ENCODE measurements at regions not wholly inside any gene's neighbourhood (a gene's known extent, or its start where the extent isn't known, plus 50 kb on each side); places are given as distances from the start of the nearest gene placed in this dataset.
A peak's percentile ranks its signal among the peaks of the same experiment; 100 is the strongest.
"Not testable (repeated sequence)": the region's sequence is repeated elsewhere in the genome, so short reads cannot be mapped to it uniquely, and the experiment has no call there.

- DNase-seq (ENCODE audit: low read depth): no peak
- H3K4me3 ChIP-seq (ENCODE audit: low read depth, low read length): no peak overlapping the region
- no peak for TF ChIP-seq CTCF (IDR thresholded peaks at IDR 0.05; ENCODE audit: low read depth, low read length, missing control alignments)
Observed at GRCh38 chr14:22184157-22184829, 404.7 kb downstream of the DAD1 start.

- no peak overlapping the region for H3K4me3 ChIP-seq (ENCODE audit: low read depth, low read length)
- DNase-seq (ENCODE audit: low read depth): no peak
Observed at GRCh38 chr14:22180045-22180444, 409.0 kb downstream of the DAD1 start.

DNA sequence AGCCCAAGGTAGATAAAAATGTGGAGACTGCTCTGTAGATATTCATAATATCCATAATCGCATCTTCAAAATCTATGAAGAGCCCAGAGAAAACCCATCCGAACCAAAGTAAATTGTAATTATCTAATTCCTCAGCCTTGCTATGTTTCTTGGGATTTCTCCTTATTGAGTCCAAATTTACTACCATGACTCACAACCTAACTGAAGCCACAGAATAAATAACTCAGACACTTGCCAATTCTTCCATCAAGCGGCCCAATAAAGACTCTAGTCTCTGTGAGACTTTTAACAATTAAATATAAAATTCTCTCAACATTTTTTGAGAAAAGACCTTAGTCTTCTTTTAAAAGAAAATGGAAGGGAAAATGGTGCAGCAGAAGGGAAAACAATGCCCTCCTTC is 409.8 kb downstream of the DAD1 start:
- no peak for TF ChIP-seq CTCF (IDR thresholded peaks at IDR 0.05; ENCODE audit: low read depth, low read length, missing control alignments)
- no peak for DNase-seq (ENCODE audit: low read depth)

More at GRCh38 chr14:22180045-22180444, 409.0 kb downstream of the DAD1 start:
- TF ChIP-seq CTCF (IDR thresholded peaks at IDR 0.05; ENCODE audit: low read depth, low read length, missing control alignments): no peak

DNA sequence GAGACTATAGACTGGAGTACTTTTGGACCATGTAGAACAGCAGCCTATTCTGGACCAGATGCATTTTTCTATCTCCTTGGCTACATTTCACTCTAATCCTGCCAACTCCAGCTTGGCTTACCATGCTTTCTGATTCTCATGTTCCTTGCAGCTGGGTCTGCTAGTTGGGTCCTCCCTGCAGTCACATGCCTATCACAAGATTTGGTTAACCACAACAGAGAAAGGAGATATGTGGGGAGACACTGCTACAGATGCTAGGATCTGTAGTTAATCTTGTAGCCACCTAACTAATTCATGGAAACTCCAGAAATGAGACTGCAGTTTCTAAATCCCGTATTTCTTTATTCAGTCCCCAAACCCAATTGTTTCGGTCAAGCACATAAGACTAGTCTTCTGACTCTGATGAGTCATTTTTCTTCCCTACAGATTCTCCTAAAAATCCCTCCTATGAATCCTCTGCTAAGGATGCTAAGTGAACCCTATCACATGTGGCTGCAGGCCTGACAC is 410.6 kb downstream of the DAD1 start:
- no peak overlapping the region for H3K4me3 ChIP-seq (ENCODE audit: low read depth, low read length)
- no peak for DNase-seq (ENCODE audit: low read depth)
- no peak for TF ChIP-seq CTCF (IDR thresholded peaks at IDR 0.05; ENCODE audit: low read depth, low read length, missing control alignments)

More for the DNA sequence above, 409.8 kb downstream of the DAD1 start:
- no peak overlapping the region for H3K4me3 ChIP-seq (ENCODE audit: low read depth, low read length)

- no peak for DNase-seq (ENCODE audit: low read depth)
- TF ChIP-seq CTCF (IDR thresholded peaks at IDR 0.05; ENCODE audit: low read depth, low read length, missing control alignments): no peak
- no peak overlapping the region for H3K4me3 ChIP-seq (ENCODE audit: low read depth, low read length)
Observed at GRCh38 chr14:22177870-22178269, 411.2 kb downstream of the DAD1 start.

DNA sequence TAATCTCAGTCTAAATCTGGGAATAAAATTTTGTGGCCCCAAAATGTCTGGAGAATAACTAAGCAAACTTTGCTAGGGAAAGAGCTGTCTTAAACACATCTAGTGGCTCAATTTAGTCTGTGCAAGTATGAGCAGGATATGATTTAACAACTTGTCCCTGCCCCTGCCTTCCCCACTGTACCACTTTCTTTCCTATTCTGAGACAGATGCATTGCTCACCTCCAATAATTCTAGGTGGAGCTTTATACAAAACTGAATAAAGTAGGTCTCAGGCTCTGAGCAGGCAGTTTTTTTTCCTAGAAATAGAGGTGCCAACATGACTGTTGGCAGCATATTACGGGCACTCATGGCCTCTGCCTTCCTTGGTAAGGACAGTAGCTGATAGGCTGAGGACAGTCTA is 412.1 kb downstream of the DAD1 start:
- DNase-seq (ENCODE audit: low read depth): no peak
- no peak overlapping the region for H3K4me3 ChIP-seq (ENCODE audit: low read depth, low read length)
- no peak for TF ChIP-seq CTCF (IDR thresholded peaks at IDR 0.05; ENCODE audit: low read depth, low read length, missing control alignments)

DNA sequence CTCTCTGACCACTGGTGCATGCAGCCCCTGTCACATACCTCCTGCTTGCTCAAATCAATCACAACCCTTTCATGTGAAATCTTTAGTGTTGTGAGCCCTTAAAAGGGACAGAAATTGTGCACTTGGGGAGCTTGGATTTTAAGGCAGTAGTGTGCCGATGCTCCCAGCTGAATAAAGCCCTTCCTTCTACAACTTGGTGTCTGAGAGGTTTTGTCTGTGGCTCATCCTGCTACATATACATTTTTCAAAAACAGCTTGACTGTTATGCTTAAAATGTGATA is 413.8 kb downstream of the DAD1 start:
- peak; percentile 16 for DNase-seq (ENCODE audit: low read depth)
- not testable (repeated sequence) for H3K4me3 ChIP-seq (ENCODE audit: low read depth, low read length)

All from GM12864 (cell line).